HEK293T (cell line): ENCODE measurements at regions not wholly inside any gene's neighbourhood (a gene's known extent, or its start where the extent isn't known, plus 50 kb on each side); places are given as distances from the start of the nearest gene placed in this dataset.

Experiments used
- CTBP1 ChIP-seq: fragments of 450-650 bp; IDR thresholded peaks from 2 replicates; pipeline ENCODE4 v1.6.1; 2016; ENCODE audit warnings: borderline replicate concordance
- FOXA1 ChIP-seq: fragments of 450-650 bp; IDR thresholded peaks from 2 replicates; pipeline ENCODE4 v1.6.1; 2016; ENCODE audit warnings: mild to moderate bottlenecking
- FOXM1 ChIP-seq: fragments of 450-650 bp; IDR thresholded peaks from 2 replicates; pipeline ENCODE4 v1.6.1; 2017; ENCODE audit warnings: mild to moderate bottlenecking, borderline replicate concordance
- NFRKB ChIP-seq: fragments of 450-650 bp; IDR thresholded peaks from 2 replicates; pipeline ENCODE4 v1.6.1; 2016; ENCODE audit warnings: mild to moderate bottlenecking, moderate library complexity
- TARDBP ChIP-seq: fragments of 450-650 bp; IDR thresholded peaks from 2 replicates; pipeline ENCODE4 v1.6.1; 2016
- TF ChIP-seq, protein P1 (sequence below): fragments of 450-650 bp; IDR thresholded peaks from 2 replicates; pipeline ENCODE4 v1.6.1; 2016

- TF ChIP-seq FOXM1 (no peak), NFRKB (no peak), CTBP1 (no peak), TARDBP (no peak), FOXA1 (no peak)
- TF ChIP-seq, protein P1, sequence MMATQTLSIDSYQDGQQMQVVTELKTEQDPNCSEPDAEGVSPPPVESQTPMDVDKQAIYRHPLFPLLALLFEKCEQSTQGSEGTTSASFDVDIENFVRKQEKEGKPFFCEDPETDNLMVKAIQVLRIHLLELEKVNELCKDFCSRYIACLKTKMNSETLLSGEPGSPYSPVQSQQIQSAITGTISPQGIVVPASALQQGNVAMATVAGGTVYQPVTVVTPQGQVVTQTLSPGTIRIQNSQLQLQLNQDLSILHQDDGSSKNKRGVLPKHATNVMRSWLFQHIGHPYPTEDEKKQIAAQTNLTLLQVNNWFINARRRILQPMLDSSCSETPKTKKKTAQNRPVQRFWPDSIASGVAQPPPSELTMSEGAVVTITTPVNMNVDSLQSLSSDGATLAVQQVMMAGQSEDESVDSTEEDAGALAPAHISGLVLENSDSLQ, result no peak
These were observed 325.2 kb downstream of the USP25 start for GRCh38 chr21:16055014-16055413.
